GM23338 (cell line): ENCODE measurements at regions not wholly inside any gene's neighbourhood (a gene's known extent, or its start where the extent isn't known, plus 50 kb on each side); places are given as distances from the start of the nearest gene placed in this dataset.

Source experiments
- ATAC-seq: fragments of 200-7000 bp; cut with Tn5 transposase; 3 replicates; pipeline ENCODE4 v1.9.1; 2020
- DNase-seq: peaks from one replicate; pipeline ENCODE4 v3.0.0-alpha.2; 2015; ENCODE audit warnings: low spot score
- H2AFZ ChIP-seq: fragments of 200-600 bp; sonication (generic); 2 replicates; pipeline ENCODE4 v1.8.0; 2016; ENCODE audit warnings: antibody characterized with exemption, mild to moderate bottlenecking, moderate library complexity
- H3F3A ChIP-seq: fragments of 200-600 bp; sonication (generic); replicated peaks from 2 replicates; pipeline ENCODE4 v1.8.0; 2017; ENCODE audit warnings: antibody characterized with exemption, mixed run types, low read depth
- H3K27ac ChIP-seq: fragments of 200-600 bp; sonication (generic); 2 replicates; pipeline ENCODE4 v1.6.1; 2016; ENCODE audit warnings: low read depth
- H3K27me3 ChIP-seq: fragments of 200-600 bp; sonication (generic); 2 replicates; pipeline ENCODE4 v1.8.0; 2016; ENCODE audit warnings: mild to moderate bottlenecking, mixed run types, moderate library complexity; ENCODE audit not compliant: insufficient read depth
- H3K36me3 ChIP-seq: fragments of 200-600 bp; sonication (generic); 2 replicates; pipeline ENCODE4 v1.8.0; 2016; ENCODE audit warnings: mild to moderate bottlenecking; ENCODE audit not compliant: insufficient read depth
- H3K4me1 ChIP-seq: fragments of 200-600 bp; sonication (generic); 2 replicates; pipeline ENCODE4 v1.8.0; 2016; ENCODE audit warnings: mild to moderate bottlenecking, moderate library complexity; ENCODE audit not compliant: insufficient read depth
- H3K4me2 ChIP-seq: fragments of 200-600 bp; sonication (generic); 2 replicates; pipeline ENCODE4 v1.7.1; 2017; ENCODE audit warnings: mixed run types
- H3K4me3 ChIP-seq: fragments of 200-600 bp; sonication (generic); 2 replicates; pipeline ENCODE4 v1.6.1; 2016; ENCODE audit warnings: mixed run types
- H3K79me2 ChIP-seq: fragments of 200-600 bp; sonication (generic); replicated peaks from 2 replicates; pipeline ENCODE4 v1.8.0; 2017; ENCODE audit warnings: mild to moderate bottlenecking; ENCODE audit not compliant: insufficient read depth
- H3K9me2 ChIP-seq: fragments of 200-600 bp; sonication (generic); 2 replicates; pipeline ENCODE4 v1.8.0; 2017; ENCODE audit not compliant: insufficient read depth
- H4K20me1 ChIP-seq: fragments of 200-600 bp; sonication (generic); replicated peaks from 2 replicates; pipeline ENCODE4 v1.8.0; 2017; ENCODE audit warnings: mild to moderate bottlenecking; ENCODE audit not compliant: insufficient read depth
- H3K27ac Mint-ChIP-seq: 2 replicates; pipeline ENCODE4 v1.8.0; 2020; ENCODE audit warnings: inconsistent platforms, mild to moderate bottlenecking, moderate library complexity, mixed read lengths
- H3K27me3 Mint-ChIP-seq: 3 replicates; pipeline ENCODE4 v1.8.0; 2022; ENCODE audit warnings: low read depth, mild to moderate bottlenecking, moderate library complexity, mixed read lengths, inconsistent platforms; ENCODE audit not compliant: insufficient read depth, poor library complexity
- H3K36me3 Mint-ChIP-seq: 3 replicates; pipeline ENCODE4 v1.8.0; 2021; ENCODE audit warnings: low read depth, mild to moderate bottlenecking, inconsistent platforms, moderate library complexity, mixed read lengths
- H3K4me1 Mint-ChIP-seq: 3 replicates; pipeline ENCODE4 v1.8.0; 2020; ENCODE audit warnings: mild to moderate bottlenecking, inconsistent platforms, mixed read lengths
- H3K4me3 Mint-ChIP-seq: 3 replicates; pipeline ENCODE4 v1.8.0; 2021; ENCODE audit warnings: moderate library complexity, mild to moderate bottlenecking, inconsistent platforms, mixed read lengths
- H3K9me3 Mint-ChIP-seq: 3 replicates; pipeline ENCODE4 v1.8.0; 2020; ENCODE audit warnings: moderate library complexity, mild to moderate bottlenecking, inconsistent platforms, mixed read lengths
- CREB1 ChIP-seq: fragments of 250-450 bp; sonication (Bioruptor Pico); IDR thresholded peaks from 2 replicates; pipeline ENCODE4 v1.5.0; 2020; ENCODE audit warnings: low read depth, mild to moderate bottlenecking, moderate library complexity
- ETS1 ChIP-seq: IDR thresholded peaks from 2 replicates; pipeline ENCODE4 v1.6.1; 2016; ENCODE audit warnings: antibody characterized with exemption
- EZH2 ChIP-seq: fragments of 200-600 bp; sonication (generic); IDR thresholded peaks from one replicate; pipeline ENCODE4 v1.8.0; 2017; ENCODE audit warnings: antibody characterized with exemption, mild to moderate bottlenecking, low read depth; ENCODE audit not compliant: unreplicated experiment
- EZH2phosphoT487 ChIP-seq: fragments of 200-600 bp; sonication (generic); IDR thresholded peaks from one replicate; pipeline ENCODE4 v1.8.1; 2018; ENCODE audit warnings: antibody characterized with exemption; ENCODE audit not compliant: unreplicated experiment
- JUNB ChIP-seq: IDR thresholded peaks from one replicate; pipeline ENCODE4 v1.6.1; 2016; ENCODE audit warnings: antibody characterized with exemption; ENCODE audit not compliant: unreplicated experiment
- NANOG ChIP-seq: IDR thresholded peaks from 2 replicates; pipeline ENCODE4 v1.6.1; 2016; ENCODE audit warnings: antibody characterized with exemption, borderline replicate concordance
- POLR2AphosphoS5 ChIP-seq: IDR thresholded peaks from 2 replicates; pipeline ENCODE4 v1.6.1; 2016; ENCODE audit warnings: antibody characterized with exemption, low read depth
- STAT1 ChIP-seq: IDR thresholded peaks from one replicate; pipeline ENCODE4 v1.6.1; 2016; ENCODE audit warnings: antibody characterized with exemption; ENCODE audit not compliant: unreplicated experiment
- ZNF114 ChIP-seq: fragments of 250-450 bp; sonication (Bioruptor Pico); IDR thresholded peaks from 2 replicates; pipeline ENCODE4 v1.5.0; 2020; ENCODE audit warnings: mild to moderate bottlenecking, moderate library complexity
- ZNF331 ChIP-seq: fragments of 250-450 bp; sonication (Bioruptor Pico); IDR thresholded peaks from 2 replicates; pipeline ENCODE4 v1.5.0; 2020; ENCODE audit warnings: low read depth, mild to moderate bottlenecking, moderate library complexity
- ZNF462 ChIP-seq: fragments of 250-450 bp; sonication (Bioruptor Pico); IDR thresholded peaks from 2 replicates; pipeline ENCODE4 v1.5.0; 2020; ENCODE audit warnings: mild to moderate bottlenecking, moderate library complexity
- TF ChIP-seq, protein P1 (sequence below), 2 experiments: fragments of 200-600 bp in 1 of 2; sonication (generic) in 1 of 2; conservative IDR thresholded peaks; 2 replicates each; pipeline versions ENCODE4 v1.5.1 to v1.6.1; 2016 to 2017; ENCODE audit warnings: antibody characterized with exemption in 2 of 2, low read depth in 2 of 2, mild to moderate bottlenecking in 2 of 2, moderate library complexity in 1 of 2
- TF ChIP-seq, protein P2 (sequence below): IDR thresholded peaks from one replicate; pipeline ENCODE4 v1.6.1; 2018; ENCODE audit warnings: antibody characterized with exemption; ENCODE audit not compliant: unreplicated experiment

- Histone ChIP-seq H3K36me3 (no peaks in the 10 kb centered on the region), H3K4me3 (no peak overlapping the region), H2AFZ (no peak overlapping the region), H3K79me2 (no peaks in the 10 kb centered on the region), H3K4me2 (no peak overlapping the region), H3F3A (no peaks in the 10 kb centered on the region), H4K20me1 (no peaks in the 10 kb centered on the region), H3K27ac (no peak overlapping the region), H3K9me2 (0 out of 2 replicates have a peak, but pooled peaks cover 3% of the 10 kb centered on the region), H3K27me3 (no peaks in the 10 kb centered on the region), H3K4me1 (peaks cover 18% of the 10 kb centered on the region)
- H3K9me3 Mint-ChIP-seq = no peaks in the 10 kb centered on the region
- no peak overlapping the region for H3K27ac Mint-ChIP-seq
- DNase-seq (no peak), ATAC-seq (no peak)
- peaks cover 17% of the 10 kb centered on the region for H3K4me1 Mint-ChIP-seq
- no peaks in the 10 kb centered on the region for H3K36me3 Mint-ChIP-seq
- no peak for TF ChIP-seq NANOG
- no peak for TF ChIP-seq JUNB
- no peak for TF ChIP-seq STAT1
- TF ChIP-seq ZNF114 = no peak
- TF ChIP-seq POLR2AphosphoS5 = no peak
- TF ChIP-seq, protein P1, sequence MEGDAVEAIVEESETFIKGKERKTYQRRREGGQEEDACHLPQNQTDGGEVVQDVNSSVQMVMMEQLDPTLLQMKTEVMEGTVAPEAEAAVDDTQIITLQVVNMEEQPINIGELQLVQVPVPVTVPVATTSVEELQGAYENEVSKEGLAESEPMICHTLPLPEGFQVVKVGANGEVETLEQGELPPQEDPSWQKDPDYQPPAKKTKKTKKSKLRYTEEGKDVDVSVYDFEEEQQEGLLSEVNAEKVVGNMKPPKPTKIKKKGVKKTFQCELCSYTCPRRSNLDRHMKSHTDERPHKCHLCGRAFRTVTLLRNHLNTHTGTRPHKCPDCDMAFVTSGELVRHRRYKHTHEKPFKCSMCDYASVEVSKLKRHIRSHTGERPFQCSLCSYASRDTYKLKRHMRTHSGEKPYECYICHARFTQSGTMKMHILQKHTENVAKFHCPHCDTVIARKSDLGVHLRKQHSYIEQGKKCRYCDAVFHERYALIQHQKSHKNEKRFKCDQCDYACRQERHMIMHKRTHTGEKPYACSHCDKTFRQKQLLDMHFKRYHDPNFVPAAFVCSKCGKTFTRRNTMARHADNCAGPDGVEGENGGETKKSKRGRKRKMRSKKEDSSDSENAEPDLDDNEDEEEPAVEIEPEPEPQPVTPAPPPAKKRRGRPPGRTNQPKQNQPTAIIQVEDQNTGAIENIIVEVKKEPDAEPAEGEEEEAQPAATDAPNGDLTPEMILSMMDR (conservative IDR thresholded peaks at IDR 0.05; ENCODE audit: low read depth in 2 of 2) = no peak
- no peak for TF ChIP-seq EZH2
- TF ChIP-seq ZNF331 = no peak
- TF ChIP-seq, protein P2, sequence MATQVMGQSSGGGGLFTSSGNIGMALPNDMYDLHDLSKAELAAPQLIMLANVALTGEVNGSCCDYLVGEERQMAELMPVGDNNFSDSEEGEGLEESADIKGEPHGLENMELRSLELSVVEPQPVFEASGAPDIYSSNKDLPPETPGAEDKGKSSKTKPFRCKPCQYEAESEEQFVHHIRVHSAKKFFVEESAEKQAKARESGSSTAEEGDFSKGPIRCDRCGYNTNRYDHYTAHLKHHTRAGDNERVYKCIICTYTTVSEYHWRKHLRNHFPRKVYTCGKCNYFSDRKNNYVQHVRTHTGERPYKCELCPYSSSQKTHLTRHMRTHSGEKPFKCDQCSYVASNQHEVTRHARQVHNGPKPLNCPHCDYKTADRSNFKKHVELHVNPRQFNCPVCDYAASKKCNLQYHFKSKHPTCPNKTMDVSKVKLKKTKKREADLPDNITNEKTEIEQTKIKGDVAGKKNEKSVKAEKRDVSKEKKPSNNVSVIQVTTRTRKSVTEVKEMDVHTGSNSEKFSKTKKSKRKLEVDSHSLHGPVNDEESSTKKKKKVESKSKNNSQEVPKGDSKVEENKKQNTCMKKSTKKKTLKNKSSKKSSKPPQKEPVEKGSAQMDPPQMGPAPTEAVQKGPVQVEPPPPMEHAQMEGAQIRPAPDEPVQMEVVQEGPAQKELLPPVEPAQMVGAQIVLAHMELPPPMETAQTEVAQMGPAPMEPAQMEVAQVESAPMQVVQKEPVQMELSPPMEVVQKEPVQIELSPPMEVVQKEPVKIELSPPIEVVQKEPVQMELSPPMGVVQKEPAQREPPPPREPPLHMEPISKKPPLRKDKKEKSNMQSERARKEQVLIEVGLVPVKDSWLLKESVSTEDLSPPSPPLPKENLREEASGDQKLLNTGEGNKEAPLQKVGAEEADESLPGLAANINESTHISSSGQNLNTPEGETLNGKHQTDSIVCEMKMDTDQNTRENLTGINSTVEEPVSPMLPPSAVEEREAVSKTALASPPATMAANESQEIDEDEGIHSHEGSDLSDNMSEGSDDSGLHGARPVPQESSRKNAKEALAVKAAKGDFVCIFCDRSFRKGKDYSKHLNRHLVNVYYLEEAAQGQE = no peak
- TF ChIP-seq ZNF462 (CRISPR knock-in tag) = no peak
- TF ChIP-seq EZH2phosphoT487 = no peak
- TF ChIP-seq CREB1 (CRISPR knock-in tag) = no peak
- no peak for TF ChIP-seq ETS1
- H3K4me3 Mint-ChIP-seq = no peak overlapping the region
- no peaks in the 10 kb centered on the region for H3K27me3 Mint-ChIP-seq
Measured at GRCh38 chr3:18562364-18563154, 137.4 kb upstream of the SATB1 start.
